Erythroblast (primary cell): ENCODE measurements at regions not wholly inside any gene's neighbourhood (a gene's known extent, or its start where the extent isn't known, plus 50 kb on each side); places are given as distances from the start of the nearest gene placed in this dataset.
"Not testable (repeated sequence)": the region's sequence is repeated elsewhere in the genome, so short reads cannot be mapped to it uniquely, and the experiment has no call there.

Experiments
- DNase-seq, 2 experiments: peaks; one replicate each; lab custom pipeline; 2025; lab: John Stamatoyannopoulos, UW
- GATA1 ChIP-seq: IDR thresholded peaks from 2 replicates; pipeline ENCODE4 v1.6.1; 2011; ENCODE audit warnings: low read depth, mild to moderate bottlenecking, control low read depth, low read length, moderate library complexity
- POLR2A ChIP-seq: IDR thresholded peaks from 2 replicates; pipeline ENCODE4 v1.6.1; 2011; ENCODE audit warnings: mild to moderate bottlenecking, low read length

DNA sequence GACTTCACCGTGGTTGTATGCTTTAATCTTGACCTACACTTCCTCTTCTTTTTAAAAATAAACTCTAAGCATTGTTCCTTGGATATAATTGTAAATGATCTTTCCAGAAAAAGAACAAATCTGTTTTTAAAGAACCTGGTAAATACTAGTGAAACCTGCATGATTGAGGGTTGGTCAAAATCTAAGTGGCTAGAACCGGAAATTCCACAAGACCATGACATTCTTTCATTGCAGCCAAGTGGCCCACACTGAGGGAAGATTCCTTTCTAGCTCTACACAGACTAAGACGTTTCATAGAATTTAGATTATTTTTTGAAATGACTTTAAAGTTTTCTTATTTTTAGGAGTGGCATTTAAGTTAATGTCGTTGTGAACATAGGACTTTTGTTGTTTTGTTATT lies 356.7 kb downstream of the NYAP2 start:
- no peak for DNase-seq
- TF ChIP-seq POLR2A (no peak), GATA1 (no peak)

DNA sequence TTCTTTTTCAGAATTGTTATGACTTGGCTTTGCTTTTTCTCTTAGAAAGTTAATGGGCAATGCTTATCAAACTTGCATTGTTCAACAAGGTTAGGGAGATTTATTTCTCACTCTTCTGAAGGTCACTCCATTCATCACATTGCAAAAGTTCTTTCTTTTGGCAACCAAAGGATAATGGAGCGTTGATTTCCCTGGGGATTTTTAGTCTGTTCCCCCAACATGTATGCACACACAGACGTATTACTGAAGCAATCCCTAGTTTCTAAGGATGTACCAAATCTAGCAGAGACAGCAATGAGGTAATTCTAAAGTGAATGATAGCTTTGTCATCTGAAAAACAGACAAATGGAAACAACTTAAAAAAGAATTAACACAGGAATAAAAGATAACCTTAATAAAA lies 349.1 kb downstream of the NYAP2 start:
- DNase-seq, result no peak
- TF ChIP-seq POLR2A, result no peak
- no peak for TF ChIP-seq GATA1

- DNase-seq, result not testable (repeated sequence)
Observed at GRCh38 chr2:225743996-225744395, 344.5 kb downstream of the NYAP2 start.

DNA sequence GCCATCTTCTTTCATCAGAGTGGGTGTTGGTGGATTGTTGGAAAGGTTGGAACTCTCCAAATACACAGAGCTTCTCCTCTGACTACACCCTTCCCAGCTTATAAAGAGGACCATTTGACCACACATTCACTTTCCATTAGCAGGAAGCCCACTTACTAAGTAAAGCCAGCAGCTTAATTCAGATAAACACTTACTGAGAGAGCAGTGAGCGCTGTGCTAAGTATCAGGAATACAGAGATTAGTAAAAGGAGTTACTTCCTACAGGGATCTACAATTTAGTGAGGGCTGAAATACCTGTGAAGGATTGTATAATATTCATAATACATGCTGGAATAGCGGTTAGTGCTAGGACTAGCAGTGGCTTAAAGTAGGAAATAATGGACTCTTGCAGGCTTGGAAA lies 343.0 kb downstream of the NYAP2 start:
- no peak for DNase-seq
- TF ChIP-seq POLR2A (no peak), GATA1 (no peak)

DNA sequence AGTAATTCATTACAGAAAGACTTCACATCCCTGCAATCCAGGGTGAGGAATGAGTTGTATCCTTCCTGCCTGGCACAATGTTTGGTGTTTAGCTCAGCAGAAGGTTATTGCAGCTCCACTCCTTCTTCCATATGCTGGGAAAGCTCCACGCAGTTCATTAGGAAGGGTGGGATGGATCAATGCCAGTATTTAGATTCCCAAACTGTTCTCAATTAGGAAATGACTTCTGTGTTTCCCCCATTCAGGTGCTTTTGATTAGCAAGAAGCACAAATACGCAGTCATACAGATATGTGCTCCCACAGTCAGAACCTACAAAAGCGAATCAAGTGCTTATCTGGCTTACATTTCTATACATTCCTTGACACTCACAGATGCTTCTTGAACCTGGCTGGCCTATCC lies 340.6 kb downstream of the NYAP2 start:
- no peak for DNase-seq
- TF ChIP-seq GATA1 (no peak), POLR2A (no peak)

- TF ChIP-seq GATA1 (no peak), POLR2A (no peak)
- no peak for DNase-seq
Observed at GRCh38 chr2:225739328-225739727, 339.8 kb downstream of the NYAP2 start.

- DNase-seq, result no peak
- TF ChIP-seq GATA1, result no peak
Observed at GRCh38 chr2:225738735-225739134, 339.2 kb downstream of the NYAP2 start.

DNA sequence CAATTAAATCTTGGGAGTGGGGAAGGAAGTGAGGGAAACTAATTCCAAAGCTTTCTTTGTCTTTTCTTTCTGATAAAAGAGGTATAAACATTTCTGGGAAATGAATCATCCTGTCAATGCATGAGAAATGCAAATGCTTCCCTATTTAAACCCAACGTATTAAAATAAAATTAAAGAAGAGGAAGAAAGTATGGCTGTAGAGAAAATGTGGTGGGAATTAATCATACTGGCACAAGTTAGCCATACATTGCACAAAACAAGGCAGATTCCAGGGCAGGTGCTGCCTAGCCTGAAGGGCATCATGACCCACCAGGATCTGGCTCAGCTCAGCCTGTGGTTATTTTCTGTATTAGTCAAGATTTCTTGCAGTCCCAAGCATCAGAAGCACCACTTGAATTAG lies 338.0 kb downstream of the NYAP2 start:
- TF ChIP-seq GATA1, result no peak
- no peak for TF ChIP-seq POLR2A
- no peak for DNase-seq

GRCh38 chr2:225735844-225736243 lies 336.3 kb downstream of the NYAP2 start:
- TF ChIP-seq POLR2A (no peak), GATA1 (no peak)
- DNase-seq, result no peak

DNA sequence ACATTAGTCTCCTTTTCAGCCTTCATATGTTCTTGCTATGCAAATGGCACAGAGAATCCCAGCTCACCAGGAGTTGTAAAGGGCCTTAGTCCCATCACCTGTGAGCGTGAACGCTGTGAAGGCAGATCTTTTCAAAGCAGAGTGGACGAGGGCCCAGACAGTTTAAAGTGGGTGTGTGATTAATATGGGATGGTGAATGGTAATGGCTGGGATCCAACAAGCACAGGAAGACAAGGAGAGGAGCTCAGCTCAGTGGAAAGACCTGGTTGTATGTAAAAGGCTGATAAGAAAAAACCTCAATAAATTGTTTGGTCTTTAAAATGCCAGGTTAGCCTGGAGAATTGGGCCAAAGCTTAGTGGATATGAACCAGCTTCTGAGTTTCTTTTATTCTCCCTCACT lies 326.2 kb downstream of the NYAP2 start:
- TF ChIP-seq GATA1, result no peak
- TF ChIP-seq POLR2A, result no peak
- no peak for DNase-seq
